ENCODE measurements at regions not wholly inside any gene's neighbourhood (a gene's known extent, or its start where the extent isn't known, plus 50 kb on each side); places are given as distances from the start of the nearest gene placed in this dataset.
"Not testable (repeated sequence)": the region's sequence is repeated elsewhere in the genome, so short reads cannot be mapped to it uniquely, and the experiment has no call there.

GRCh38 chr7:45440776-45441175 lies 133.4 kb upstream of the ADCY1 start:
- TF ChIP-seq CTCF (optimal IDR thresholded peaks at IDR 0.05 in 1 of 3, IDR thresholded peaks at IDR 0.05 in 1 of 3, conservative IDR thresholded peaks at IDR 0.05 in 1 of 3; ENCODE audit: extremely low read depth in 1 of 3, insufficient read depth in 2 of 3, low read length in 3 of 3); EZH2 (IDR thresholded peaks at IDR 0.05; ENCODE audit: low read length): not testable (repeated sequence)

Measured in keratinocyte (primary cell).